T-helper 22 cell (primary cell): ENCODE measurements at regions not wholly inside any gene's neighbourhood (a gene's known extent, or its start where the extent isn't known, plus 50 kb on each side); places are given as distances from the start of the nearest gene placed in this dataset.
"Not testable (repeated sequence)": the region's sequence is repeated elsewhere in the genome, so short reads cannot be mapped to it uniquely, and the experiment has no call there.

Experiments
- DNase-seq: peaks from one replicate; pipeline ENCODE4 v3.0.0-alpha.2; 2020; ENCODE audit warnings: low read depth

DNA sequence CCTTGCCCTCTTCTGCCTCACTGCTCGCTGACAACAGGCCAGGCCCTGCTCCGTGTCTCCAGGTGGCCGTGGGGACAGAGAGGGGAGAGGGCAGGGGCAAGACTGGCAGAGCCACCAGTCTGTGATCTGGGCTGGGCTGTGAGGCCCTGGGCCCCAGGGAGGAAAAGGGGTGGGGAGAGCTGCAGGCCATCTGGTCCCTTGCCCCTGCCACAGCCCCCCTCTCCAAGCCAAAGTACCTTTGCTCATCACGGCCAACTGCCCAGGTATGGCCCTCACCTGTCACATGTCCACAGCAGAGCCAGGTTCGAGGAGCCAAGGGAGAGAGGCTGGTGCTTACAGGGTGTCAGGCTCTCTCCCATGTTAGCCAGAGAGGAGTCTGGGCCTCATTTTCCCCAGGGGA lies 91.4 kb upstream of the LHX1 start:
- no peak for DNase-seq

DNA sequence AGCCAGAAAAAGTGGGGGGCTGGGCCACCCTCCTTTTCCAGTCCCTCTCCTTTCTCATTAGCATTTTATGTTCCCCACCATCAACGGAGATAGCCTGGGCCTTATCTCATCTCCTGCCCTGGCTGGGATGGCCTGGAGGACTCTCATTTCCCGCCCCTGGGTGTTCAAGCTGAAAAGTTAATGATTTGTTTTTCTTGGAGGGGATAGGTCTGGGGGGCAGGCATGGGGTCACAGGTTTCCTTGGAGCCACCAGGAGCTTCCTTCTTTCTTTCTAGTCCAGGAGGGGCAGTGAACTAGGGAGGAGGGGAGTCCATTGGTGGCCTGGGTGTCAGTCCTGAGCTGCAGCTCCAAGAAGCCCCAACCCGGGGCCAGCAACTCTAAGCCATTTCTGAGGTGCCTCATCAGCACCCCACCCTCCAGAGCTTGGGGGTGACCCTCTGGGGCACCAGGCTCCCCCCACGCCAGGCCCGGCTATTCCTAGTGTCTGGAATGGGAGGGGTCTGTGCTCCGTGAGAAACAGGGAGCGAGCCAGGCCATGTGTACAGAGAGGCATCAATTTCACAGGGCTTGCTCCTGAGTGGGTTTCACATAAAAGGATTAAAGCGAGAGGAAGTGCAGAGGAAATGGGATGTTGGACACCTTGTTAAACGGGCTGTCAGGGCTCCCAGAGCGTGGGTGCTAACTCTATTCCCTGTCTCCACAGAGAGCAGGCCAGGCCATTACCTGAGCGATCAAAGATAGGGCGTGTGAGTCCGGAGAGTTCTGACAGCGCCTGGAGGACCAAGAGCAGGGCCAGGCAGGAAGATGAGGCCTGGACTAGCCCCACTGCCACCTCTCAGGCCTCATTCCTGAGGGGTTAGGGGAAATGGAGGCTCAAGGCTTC lies 90.6 kb upstream of the LHX1 start:
- DNase-seq: no peak

DNA sequence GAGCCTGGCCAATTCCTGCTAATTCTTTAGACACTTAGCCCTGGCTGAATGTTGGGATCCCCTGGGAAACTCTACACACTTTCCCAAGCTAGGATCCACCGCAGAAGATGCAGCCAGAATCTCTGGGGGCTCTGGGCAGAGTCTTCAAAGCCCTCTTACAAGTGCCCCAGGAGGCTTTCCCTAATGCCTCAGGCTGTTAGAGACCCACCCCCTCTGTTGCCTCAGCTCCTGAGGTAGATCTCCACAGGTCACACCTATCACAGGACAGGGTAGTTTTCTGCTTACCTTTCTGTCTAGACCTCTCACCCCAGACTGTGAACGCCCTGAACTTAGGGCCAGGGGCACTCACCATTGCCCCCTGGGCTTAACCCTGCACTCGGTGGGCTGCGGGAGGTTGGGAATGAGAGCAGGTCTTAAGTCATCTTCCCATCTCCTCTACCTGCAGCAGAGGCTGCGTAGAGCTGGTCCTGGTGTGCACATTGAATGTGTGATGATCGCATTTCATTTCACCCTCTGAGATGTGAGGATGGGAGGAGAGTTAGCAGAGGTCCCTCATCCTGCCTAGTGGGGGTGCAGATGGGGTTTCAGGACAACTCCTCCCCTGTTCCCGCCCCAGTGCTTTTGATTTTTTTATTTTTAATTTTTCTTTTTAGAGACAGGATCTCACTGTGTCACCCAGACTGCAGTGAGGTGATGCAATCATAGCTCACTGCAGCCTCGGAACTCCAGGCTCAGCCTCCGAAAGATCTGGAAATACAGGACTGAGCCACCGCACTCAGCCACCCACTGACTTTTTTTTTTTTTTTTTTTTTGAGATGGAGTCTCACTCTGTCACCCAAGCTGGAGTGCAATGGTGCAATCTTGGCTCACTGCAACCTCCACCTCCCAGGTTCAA lies 89.0 kb upstream of the LHX1 start:
- no peak for DNase-seq

DNA sequence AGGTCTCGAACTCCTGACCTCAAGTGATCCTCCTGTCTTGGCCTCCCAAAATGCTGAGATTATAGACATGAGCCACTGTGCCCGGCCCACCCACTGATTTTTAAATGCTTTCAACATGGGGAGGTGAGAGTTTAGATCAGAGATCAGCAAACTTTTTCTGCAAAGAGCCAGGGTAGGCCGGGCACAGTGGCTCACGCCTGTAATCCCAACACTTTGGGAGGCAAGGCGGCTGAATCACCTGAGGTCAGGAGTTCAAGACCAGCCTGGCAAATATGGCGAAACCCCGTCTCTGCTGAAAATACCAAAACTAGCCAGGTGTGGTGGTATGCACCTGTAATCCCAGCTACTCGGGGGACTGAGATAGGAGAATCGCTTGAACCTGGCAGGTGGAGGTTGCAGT lies 88.3 kb upstream of the LHX1 start:
- DNase-seq: not testable (repeated sequence)

DNA sequence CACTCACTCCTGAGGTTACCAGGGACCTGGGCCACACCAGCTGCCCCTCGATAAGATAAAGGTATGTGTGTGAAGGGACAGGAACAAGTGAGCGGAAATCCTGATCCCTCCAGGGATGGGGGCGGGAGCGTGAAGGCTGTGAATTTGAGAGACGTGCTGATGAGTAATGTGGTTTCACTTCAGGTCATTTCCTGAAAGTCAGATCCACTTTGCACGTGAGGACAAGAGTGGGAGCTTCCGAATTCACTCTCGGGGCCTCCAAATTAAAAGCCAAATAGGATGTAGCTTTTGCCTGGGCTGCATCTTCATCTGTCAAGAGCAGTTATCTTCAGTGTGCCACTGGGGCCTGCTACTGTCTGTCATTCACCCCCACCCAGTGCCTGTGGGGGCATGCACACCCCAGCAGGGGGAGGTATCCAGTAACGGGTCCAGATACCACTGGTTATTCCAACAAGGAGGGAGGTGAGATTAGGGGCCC lies 87.4 kb upstream of the LHX1 start:
- DNase-seq: no peak

DNA sequence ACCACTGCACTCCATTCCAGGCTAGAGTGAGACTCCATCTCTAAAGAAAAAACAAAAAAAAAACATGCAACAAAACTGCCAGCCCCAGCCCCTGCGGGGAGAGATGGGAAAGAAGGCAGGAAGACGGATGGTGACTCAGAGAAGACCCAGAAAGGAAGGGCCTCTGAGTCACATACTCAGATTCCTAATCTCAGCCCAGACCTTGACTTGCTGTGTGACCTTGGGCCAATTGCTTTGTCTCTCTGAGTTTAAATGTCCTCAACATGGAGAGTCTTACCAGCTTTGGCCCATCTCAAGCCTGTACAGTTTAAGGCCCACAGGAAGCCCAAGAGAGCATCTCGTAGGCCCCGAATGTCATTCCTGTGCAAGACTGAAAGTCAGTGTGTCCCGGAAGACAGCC lies 86.5 kb upstream of the LHX1 start:
- no peak for DNase-seq

DNA sequence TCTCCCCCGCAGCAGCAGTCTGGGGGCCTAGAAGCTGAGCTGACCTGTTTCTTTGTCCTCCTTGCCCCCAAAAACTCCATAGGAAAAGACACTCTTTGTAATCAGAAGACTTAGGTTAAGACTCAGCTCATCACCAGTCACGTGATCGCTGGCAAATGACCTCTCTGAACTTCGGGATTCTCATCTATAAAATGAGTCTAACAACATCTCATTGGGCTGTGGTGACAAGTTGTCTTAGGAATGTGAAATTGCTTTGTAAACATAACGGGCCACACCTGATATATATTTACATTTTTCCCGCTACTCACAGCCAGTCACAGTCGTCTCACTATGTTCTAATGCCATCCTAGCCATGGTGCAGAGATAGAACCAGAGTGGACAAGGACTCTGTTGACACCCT lies 86.0 kb upstream of the LHX1 start:
- DNase-seq: no peak

DNA sequence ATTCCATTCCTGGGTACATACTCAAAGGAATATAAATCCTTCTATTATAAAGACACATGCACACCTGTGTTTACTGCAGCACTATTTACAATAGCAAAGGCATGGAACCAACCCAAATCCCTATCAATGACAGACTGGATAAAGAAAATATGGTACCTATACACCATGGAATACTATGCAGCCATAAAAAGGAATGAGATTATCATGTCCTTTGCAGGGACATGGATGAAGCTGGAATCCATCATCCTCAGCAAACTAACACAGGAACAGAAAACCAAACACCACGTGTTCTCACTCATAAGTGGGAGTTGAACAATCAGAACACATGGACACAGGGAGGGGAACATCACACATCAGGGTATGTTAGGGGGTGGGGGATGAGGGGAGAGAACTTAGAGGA lies 84.8 kb upstream of the LHX1 start:
- not testable (repeated sequence) for DNase-seq

DNA sequence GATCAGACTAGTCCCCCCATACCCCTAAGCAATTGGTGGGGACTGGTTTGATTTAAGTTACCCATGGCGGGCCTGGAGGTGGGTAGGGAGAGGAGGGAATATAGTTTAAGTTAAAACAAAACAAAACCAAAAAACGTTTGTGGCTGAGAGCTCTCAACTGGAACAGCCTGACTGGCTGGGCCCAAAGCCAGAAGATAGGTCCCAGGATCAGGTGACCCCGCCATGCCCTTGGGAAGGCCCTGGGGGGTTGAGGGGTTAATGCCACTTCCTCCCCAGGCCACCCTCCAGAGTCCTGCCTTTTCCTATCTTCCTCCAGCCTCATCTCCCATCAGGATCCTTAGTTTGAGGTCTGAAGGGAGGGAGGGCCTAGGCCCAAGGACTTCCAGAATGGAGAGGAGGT lies 82.3 kb upstream of the LHX1 start:
- no peak for DNase-seq

DNA sequence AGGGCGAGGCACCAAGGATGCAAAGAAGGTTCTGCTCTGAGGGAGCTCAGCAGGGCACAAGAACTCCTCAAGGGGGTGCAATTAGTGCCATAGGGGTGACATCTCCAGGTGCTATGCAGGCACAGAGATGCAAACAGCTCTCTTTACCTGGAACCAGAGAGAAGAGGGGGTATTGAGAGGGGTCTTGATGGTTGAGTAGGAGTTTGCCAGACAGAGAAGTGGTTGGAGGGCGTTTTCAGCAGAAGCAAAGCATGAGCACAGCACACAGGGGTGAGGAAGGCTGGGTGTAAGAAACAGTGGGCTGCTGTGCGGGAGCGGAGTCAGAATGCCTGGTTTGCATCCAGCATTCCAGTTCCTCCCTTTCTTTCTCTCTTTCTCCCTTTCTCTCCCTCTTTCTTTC lies 81.8 kb upstream of the LHX1 start:
- DNase-seq: no peak

DNA sequence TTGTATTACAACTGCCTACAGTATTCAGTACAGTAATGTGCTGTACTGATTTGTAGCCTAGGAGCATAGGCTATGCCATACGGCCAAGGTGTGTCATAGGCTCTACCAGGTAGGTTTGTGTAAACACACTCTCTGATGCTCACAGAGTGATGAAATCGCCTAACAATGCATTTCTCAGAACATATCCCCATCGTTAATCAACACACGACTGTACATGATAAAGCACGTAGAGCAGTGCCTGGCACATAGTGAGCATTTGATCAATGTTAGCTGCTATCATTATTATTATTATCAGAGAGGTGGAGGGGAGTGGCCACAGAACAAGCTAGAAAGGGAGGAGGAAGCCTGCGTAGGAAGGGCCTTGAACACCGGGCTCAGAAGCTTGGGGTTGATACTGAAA lies 81.1 kb upstream of the LHX1 start:
- DNase-seq: no peak

DNA sequence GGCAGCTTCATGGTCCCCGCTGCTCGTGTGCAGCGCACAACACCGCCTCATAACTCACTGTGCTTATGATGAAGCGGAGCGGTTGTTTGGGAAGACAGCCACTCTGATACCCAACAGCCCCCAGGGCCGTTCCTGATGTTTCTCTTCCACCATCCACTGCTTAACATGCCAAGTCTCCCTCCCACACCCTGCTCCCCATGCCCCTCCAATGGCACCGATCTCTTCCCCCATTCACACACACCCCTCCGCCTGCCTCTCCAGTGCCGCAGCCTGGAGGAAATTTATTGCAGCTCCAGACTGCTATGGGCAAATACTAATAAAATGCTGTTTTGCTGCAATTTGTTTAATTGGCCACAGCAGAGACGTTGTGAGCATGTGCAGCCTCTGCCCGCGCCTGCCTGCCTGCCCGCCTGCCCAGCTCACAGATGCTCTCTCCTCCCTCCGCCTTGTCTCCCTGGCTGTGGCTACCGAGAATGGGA lies 80.3 kb upstream of the LHX1 start:
- DNase-seq: no peak

DNA sequence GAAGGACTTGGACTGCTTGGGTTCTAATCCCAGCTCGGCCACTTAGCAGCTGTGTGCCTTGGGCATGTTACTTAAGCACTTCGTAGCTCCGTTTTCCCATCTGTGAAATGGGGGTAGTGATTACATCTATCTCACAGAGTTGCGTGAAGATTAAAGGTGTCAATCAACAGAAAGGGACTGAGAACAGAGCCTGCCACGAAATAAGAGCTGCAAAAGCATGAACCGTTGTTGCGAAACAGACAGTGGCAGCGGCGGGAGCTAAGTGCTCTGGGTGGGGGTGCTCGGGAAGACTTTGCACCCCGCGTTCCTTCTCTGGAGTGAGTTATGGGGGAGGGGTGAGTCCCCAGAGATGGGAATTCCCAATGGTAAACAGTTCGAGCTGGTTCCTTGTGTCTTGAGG lies 79.6 kb upstream of the LHX1 start:
- no peak for DNase-seq

DNA sequence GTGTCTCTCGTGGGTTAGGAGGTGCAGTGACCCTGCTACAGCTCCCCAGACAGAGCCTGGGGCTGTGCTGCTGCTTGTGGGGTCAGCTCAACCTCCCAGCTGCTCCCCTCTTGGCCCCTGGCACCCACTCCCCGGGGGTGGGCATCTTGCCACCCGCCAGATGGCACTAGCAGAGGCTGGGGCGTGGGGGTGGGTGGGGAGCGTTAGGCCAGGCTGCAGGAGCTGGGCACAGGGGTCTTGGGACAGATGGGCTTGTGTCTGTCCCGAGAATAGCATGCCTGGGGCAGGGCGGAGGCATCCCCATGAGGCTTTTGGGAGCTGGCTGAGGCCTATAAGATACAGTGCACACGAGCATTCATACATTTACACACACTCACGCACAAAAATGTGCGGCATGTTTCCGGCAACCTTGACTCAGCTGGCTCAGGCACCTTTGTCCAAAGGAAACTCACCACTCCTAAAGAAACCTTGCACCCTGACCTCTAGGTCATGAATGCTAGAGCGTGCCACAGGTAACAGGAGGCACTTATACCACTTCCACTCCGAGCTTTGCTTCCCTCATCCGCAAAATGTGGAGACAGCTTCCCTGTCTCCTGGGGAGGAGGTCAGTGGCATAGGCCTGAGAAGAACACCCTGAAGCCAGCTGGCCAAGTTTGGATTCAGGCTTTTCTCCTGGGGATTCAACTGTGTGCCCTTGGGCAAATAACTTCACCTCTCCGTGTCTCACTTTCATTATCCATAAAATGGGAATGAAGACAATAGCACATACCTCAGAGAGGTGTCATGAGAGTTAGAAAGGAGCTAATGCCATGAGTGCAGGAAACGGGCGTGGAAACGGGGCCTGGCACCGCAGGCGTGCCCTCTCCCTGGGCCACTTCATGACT lies 78.9 kb upstream of the LHX1 start:
- no peak for DNase-seq

DNA sequence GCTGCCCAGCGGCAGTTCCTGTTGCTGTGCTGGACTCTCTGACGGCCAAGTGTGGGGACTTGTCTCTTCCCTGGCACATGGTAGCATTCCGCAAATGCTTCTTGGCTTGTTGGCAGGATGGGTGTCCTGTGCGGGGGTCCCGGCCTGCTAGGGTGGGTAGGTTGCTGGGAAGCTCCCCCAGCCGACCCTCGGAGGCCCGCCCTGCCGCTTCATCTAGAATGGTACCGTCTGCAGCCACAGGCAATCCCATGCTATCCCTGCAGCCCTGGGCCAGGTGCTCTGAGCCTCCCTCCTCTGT lies 78.3 kb upstream of the LHX1 start:
- no peak for DNase-seq

DNA sequence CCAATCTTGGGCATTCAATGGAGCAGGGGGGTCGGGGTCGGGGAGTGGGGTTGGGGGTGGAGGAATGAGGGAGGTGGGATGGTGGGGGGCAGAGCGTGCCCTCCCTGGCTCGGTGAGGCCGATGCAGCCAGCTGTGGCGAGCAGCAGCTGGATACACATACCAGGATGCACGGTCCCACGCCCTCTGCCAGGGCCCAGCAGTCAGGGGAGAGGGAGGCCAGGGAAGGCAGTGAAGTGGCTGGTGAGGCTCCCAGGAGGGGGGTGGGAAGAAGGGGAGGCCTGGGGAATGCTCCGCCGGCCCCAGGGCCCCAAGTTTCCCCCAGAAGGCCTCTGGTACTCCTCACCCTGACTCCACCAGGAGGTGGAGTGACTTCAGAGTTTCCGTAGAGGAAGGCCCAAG lies 77.6 kb upstream of the LHX1 start:
- no peak for DNase-seq

DNA sequence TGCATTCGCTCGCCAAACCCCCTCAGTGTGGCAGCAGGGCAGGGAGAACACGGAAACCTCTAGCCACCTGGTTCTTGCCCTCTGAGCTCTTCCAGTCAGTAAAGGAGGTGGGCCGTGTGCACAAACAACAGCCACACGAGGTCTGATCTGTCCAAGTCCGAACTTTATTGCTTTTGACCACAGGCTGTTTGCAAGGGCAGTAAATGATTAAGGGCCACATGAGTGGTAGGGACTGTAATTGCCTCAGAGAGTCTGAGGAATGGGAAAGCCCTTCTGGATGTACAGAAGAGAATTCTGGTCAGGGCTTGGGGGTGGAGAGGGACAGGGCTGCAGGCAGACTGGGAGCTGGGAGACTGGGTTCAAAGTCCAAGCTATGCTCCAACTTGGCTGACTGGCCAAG lies 75.7 kb upstream of the LHX1 start:
- DNase-seq: no peak

DNA sequence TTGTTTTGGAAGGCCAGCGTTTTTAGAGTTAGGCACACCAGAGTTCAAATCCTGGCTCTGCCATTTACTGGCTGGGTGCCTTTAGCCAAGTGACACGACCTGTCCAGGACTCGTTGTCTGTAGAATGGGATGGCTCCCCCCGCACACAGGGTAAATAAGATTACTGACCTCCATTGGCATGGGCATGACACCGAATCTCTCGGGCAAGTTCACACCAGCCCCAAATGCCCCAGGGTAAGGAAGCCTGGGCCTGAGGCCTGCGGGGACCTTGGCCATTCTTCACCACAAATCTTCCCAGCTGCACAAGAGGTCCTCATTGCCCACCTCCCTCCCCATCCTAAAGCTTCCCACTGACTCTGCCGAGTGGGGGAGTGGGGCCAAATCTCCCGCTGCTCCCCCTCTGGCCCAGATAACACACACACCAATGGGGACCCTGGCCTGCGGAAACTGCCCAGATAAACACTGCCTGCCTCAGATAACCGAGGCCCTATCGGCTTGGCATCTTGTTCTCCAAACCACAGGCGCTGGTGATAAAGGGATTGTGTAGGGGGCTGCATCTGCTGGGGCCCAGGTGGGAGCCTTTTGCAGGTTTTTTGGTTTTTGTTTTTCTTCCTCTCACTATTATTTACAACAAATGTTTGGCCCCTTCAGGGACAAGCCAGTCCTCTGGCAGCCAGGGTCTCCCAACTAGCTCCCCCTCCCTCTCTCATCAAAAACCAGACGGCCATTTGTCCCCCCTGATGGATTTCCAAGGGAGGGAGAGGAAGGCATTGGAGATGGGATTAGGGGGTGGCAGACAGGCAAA lies 75.0 kb upstream of the LHX1 start:
- DNase-seq: no peak

DNA sequence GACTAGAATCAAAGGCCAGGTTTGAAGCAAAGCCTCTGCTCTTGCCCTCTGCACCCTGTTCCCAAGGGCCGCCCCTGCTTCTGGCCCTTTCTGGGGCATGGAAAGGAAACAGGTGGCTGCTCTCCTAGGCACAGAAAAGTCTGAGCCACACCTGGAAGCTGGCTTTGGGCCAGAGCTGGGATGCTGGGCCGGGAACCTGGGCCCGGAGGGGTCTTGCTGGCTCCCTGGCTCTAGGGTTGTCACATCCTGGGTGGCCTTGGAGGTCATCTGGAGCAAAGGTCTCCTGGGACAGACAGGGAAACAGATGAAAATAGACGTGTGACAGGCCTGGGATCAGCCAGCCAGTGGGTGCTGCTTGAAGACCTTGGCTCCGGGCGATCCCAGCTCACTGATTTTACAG lies 74.1 kb upstream of the LHX1 start:
- DNase-seq: no peak

DNA sequence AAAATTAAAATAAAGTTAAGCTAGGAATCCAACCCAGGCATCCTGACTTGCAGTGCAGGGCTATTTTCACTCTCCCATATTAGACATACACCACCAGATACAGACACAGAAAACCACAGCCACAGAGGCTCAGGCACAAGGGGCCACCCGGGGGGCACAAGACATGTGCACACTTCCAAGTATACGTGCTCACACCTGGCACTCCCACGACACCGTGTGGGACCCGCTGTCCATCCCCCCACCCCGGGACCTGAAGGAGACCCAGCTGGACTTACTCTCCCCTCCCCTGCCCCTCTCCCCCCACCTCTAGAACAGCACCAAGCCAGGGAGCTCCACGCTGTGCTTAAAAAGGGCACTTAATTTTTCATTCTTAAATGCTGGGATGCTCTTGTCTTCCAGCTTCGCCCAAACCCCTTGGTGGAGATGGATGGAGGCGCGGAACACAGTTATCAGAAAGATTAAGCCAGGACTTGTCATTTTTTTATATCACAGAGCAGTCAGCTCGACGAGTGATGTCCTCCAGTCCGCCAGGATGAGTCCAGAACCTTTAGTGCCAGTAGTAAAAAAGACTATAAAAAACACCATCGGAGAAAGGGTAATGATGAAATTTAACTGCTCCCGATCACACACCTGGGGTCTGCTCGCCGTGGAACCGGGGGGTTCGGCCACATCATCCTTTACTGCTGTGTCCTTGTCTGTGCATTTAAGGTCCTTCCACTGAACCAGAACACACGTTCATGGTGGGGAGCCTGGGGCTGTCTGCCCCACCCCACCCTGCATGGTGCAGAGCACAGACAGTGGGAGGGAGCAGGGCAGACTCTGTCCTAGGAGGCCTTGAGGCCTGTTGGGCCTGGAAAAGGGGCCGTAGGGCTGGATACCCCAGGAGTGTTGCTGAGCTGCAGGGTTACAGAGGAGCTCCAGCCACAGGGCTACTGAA lies 73.3 kb upstream of the LHX1 start:
- DNase-seq: no peak
